GM08714 (cell line): ENCODE measurements at regions not wholly inside any gene's neighbourhood (a gene's known extent, or its start where the extent isn't known, plus 50 kb on each side); places are given as distances from the start of the nearest gene placed in this dataset.

Source experiments
- H3K4me3 ChIP-seq: fragments of 200-500 bp; sonication (Bioruptor generic); 2 replicates; pipeline ENCODE4 v1.5.1; 2014; ENCODE audit warnings: mild to moderate bottlenecking, low read length, inconsistent platforms
- ZNF274 ChIP-seq: IDR thresholded peaks from 2 replicates; pipeline ENCODE4 v1.6.1; 2012; ENCODE audit warnings: mild to moderate bottlenecking, low read depth, low read length

DNA sequence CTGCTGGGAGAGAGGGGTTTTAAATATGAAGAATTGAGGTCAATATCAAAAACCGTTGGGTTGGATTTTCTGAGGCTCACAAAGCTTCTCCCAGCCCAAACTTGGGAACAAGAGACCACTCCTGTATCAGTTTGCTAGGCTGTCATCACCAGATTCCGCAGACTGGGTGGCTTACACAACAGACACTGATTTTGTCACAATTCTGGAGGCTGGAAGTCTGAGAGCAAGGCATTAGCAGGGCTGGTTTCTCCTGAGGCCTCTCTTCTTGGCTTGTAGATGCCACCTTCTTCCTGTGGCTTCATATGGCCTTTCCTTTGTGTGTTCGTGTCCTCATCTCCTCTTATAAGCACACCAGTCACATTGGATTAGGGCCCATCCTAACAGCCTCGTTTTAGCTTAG, 122.9 kb upstream of the COPS8 start:
- no peak overlapping the region for H3K4me3 ChIP-seq

GRCh38 chr2:236963631-236964182, 122.0 kb upstream of the COPS8 start:
- no peak overlapping the region for H3K4me3 ChIP-seq
- no peak for TF ChIP-seq ZNF274

More for the DNA sequence above, 122.9 kb upstream of the COPS8 start:
- no peak for TF ChIP-seq ZNF274

DNA sequence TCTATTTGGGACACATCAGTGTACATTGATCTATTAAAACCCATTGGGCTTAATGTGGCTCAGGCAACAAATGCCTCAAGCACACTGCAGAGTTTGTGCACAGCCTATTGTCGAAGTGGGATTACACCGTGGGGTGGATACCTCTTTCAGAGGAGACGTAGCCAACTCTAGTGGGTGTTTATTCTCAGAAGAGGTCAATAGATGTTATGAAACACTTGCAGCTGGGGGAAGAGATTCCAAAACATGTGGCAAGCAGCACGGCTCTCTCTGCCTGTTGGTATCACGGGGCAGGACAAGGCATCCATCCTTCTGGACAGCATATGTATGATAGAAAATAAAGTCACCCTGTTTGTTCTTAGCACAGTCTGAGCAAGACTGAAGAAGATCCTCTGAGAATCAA, 121.4 kb upstream of the COPS8 start:
- no peak for TF ChIP-seq ZNF274
- H3K4me3 ChIP-seq: no peak overlapping the region

GRCh38 chr2:236965021-236965840, 120.5 kb upstream of the COPS8 start:
- TF ChIP-seq ZNF274: no peak
- H3K4me3 ChIP-seq: no peak overlapping the region

DNA sequence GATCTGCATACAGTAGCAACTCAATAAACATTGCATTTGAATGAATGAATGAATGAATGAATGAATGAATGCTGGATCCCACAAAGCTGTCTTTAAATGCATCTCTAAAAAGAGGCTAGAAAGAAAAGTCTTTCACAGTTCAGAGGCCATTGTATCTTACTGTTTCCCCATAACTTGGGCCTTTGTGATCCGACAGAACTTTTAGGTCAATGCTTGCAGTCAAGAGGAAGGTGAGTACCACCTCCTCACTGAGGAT, 119.9 kb upstream of the COPS8 start:
- TF ChIP-seq ZNF274: no peak
- H3K4me3 ChIP-seq: no peak overlapping the region

- H3K4me3 ChIP-seq: no peak overlapping the region
- TF ChIP-seq ZNF274: no peak
These were observed 118.2 kb upstream of the COPS8 start for GRCh38 chr2:236967499-236967783.

- no peak for TF ChIP-seq ZNF274
These were observed 117.4 kb upstream of the COPS8 start for GRCh38 chr2:236968101-236968879.

DNA sequence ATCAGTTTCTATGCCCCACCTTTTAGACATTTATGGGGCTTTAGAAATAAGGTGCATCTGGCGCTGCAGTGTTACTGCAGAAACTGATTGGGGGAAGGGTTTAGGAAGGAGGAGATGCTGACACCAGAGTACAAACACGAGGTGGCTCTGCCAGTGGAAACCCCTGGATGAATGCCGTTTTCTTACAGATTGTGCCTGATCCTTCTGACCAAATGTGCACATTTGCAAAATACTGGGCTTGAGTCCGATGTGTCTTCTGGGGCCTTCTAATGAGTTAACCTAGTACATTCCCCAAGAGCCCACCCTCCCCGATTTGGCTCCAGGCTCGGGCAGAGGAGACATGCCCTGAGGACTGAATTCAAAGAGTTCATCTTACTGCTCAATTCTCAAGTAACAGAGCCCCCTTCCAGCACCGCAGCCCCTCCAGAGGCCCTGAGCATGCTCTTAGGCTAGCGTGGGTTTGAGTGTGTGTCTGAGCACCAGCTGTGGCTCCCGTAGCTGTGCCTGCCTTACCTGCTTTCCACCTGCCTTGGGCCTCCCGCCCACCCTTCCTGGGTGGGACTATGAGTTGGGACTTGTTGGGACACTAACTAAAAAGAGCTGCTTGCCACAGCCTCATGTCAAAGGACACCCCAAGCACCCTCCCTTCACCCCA, 116.7 kb upstream of the COPS8 start:
- H3K4me3 ChIP-seq: no peak overlapping the region

More at GRCh38 chr2:236968101-236968879, 117.4 kb upstream of the COPS8 start:
- no peak overlapping the region for H3K4me3 ChIP-seq

GRCh38 chr2:236969767-236970655, 115.7 kb upstream of the COPS8 start:
- no peak for TF ChIP-seq ZNF274
- no peak overlapping the region for H3K4me3 ChIP-seq

More for the DNA sequence above, 116.7 kb upstream of the COPS8 start:
- TF ChIP-seq ZNF274: no peak

DNA sequence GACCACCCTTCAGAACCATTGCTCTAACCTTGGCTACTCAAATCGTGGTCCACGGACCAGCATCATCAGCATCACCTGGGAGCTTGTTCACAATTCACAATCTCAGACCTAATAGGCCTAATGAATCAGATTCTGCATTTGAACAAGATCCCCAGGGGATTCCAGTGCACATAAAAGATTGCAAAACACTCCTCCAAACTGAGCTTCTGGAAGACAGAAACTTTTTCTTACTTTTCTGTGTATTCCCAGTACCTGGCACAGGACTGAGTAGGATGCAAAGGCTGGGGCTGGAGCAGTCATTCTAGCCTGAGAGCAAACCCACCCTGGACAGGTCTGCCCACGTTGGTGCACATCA, 115.1 kb upstream of the COPS8 start:
- no peak for TF ChIP-seq ZNF274
- no peak overlapping the region for H3K4me3 ChIP-seq

GRCh38 chr2:236971131-236971821, 114.4 kb upstream of the COPS8 start:
- TF ChIP-seq ZNF274: no peak
- H3K4me3 ChIP-seq: no peak overlapping the region

DNA sequence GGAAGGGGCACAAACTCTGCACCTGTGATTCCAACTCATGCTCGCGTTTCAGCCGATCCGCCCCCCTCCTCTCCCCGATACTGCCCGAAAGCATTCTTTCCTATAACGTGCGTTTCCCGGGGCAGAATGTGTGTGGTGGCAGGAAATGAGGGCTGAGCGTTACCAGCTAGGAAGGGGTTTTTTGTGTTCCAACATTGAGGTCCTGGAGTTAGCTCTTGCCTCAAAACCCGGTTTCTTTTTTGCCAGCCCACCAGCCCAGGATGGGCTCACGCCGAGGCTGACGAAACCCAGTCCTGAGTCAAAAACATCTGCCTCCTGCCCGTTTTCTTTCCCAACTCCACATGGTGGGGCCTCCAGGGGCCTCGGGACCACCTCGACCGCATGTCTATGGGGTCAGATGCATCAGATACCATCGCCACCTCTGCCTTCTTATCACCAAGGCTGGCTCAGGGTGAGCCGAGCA, 113.7 kb upstream of the COPS8 start:
- H3K4me3 ChIP-seq: no peak overlapping the region
- TF ChIP-seq ZNF274: no peak
